Fibroblast of lung (primary cell): ENCODE measurements at regions not wholly inside any gene's neighbourhood (a gene's known extent, or its start where the extent isn't known, plus 50 kb on each side); places are given as distances from the start of the nearest gene placed in this dataset.

Experiments
- CTCF ChIP-seq, 2 donors: IDR thresholded peaks in 1 of 2; conservative IDR thresholded peaks in 1 of 2; 1 replicate in 1 of 2; 2 replicates in 1 of 2; pipeline ENCODE4 v1.5.1; 2011 to 2012; ENCODE audit warnings: low read length in 2 of 2, control low read depth in 1 of 2, inconsistent platforms in 1 of 2, low read depth in 1 of 2, mild to moderate bottlenecking in 1 of 2
- EZH2 ChIP-seq: IDR thresholded peaks from 2 replicates; pipeline ENCODE4 v1.5.1; 2012; ENCODE audit warnings: low read length, control low read depth, mild to moderate bottlenecking; ENCODE audit errors: missing control alignments

- TF ChIP-seq CTCF (conservative IDR thresholded peaks at IDR 0.05 in 1 of 2, IDR thresholded peaks at IDR 0.05 in 1 of 2; ENCODE audit: low read depth in 1 of 2, low read length in 2 of 2): no peak
- TF ChIP-seq EZH2: no peak
These were observed 72.9 kb upstream of the IRS2 start for GRCh38 chr13:109859216-109859835.
